CD4-positive, alpha-beta T cell treated with Interleukin-2 at 100 ng/mL for 4 hours (primary cell): ENCODE measurements at regions not wholly inside any gene's neighbourhood (a gene's known extent, or its start where the extent isn't known, plus 50 kb on each side); places are given as distances from the start of the nearest gene placed in this dataset.
"Not testable (repeated sequence)": the region's sequence is repeated elsewhere in the genome, so short reads cannot be mapped to it uniquely, and the experiment has no call there.

Experiments
- DNase-seq: peaks from one replicate; pipeline ENCODE4 v3.0.0-alpha.2; 2020; ENCODE audit warnings: low spot score

DNA sequence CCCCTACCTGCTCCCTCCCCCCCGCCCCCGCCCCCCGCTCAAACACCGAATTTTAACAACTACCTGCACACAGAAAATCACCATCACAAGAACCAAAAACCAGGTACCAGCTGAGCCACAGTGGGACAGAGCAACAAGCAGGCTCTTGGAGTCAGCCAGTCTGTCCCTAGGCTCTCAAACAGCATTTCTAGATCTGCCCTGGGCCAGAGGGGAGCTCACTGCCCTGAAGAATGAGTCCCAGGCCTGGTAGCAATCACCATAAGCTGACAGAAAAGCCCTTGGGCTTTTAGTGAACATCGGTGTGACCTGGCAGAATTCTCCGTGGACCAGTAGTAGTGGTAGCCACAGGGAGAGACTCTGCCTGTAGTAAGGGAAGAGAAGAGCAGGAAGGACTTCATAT is 58.3 kb downstream of the C11orf87 start:
- DNase-seq: no peak

DNA sequence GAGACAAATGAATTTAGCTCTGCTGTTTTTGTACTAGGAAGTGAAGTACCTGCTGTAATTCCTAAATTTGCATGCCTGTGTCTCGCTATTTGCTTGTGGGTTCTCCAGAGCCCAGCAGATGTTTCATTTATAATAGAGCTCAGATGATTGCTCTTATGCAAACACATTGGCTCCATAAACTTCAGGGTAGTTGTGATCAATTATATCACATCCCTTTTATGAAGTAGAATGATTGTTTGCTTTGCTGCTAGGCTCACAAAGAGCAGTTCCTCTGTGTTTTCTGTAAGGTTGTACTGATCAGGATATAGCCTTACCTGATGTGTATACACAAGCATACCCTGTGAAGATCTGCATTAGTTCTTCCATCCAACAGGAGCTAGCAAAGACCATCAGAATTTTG is 64.1 kb downstream of the C11orf87 start:
- DNase-seq: no peak

DNA sequence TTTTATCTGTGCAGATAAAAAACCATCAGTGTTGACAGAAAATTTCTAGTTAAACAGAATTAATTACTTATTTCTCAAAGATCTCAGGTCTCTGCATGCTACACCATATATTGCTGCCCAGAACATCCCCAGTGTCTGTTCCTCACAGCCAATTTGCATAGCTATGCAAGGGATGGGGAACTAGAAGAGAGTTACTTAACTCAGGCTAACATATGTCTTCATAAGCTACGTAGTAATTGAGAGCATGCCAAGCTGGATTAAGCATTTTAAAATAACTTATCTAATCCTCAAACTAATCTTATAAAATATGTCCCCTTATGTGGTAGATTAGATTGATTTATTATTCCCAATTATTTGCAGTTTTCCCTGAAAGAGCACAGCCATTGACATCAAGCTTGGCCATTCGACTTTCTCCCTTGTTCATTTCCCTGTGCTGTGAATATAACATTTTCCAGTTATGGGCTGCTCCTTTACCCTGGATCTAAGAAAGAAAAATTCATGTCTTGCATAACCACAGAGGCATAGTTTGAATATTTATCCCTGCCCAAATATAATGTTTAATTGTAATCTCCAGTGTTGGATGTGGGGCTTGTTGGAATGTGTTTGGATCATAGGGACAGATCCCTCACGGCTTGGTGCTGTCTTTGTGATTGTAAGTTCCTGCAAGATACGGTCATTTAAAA is 69.1 kb downstream of the C11orf87 start:
- no peak for DNase-seq

GRCh38 chr11:109506115-109506514 is 84.1 kb downstream of the C11orf87 start:
- no peak for DNase-seq

DNA sequence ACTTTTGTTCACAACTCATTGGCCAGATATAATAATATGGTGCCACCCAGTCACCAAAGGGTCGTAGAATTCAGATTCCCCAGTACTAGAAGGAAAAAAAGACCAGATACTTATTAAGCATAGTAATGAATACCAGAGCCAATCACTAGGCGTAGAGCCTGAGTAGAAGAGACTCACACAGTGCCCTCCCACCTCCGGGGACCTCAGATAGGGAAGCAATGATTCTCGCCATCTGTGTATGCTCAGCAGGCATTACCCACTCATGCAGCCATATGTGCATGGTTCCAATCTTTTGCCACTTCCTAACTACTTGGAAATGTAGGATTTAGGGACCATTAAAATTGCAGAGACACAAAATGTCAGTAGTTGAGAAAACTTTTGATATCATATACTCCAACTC is 85.3 kb downstream of the C11orf87 start:
- no peak for DNase-seq

- DNase-seq: no peak
These were observed 86.0 kb downstream of the C11orf87 start for GRCh38 chr11:109507836-109508561.

DNA sequence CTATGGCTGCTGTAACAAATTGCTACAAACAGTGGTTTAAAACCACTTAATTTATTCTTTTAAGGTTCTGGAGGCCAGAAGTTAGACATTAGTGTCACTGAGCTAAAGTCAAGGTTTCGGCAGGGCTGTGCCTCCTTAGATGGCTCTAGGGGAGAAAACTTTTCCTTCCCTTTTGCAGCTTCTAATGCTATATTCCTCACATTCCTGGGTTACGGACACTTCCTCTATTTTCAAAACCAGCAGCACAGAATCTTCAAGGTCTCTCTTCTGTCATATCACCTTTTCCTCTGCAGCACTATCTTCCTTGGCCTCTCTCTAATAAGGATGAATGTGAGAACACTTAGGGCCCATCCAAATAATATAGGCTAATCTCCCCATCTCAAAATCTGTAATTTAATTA is 87.0 kb downstream of the C11orf87 start:
- no peak for DNase-seq

- no peak for DNase-seq
These were observed 88.3 kb downstream of the C11orf87 start for GRCh38 chr11:109510316-109510715.

GRCh38 chr11:109511598-109511997 is 89.6 kb downstream of the C11orf87 start:
- no peak for DNase-seq

DNA sequence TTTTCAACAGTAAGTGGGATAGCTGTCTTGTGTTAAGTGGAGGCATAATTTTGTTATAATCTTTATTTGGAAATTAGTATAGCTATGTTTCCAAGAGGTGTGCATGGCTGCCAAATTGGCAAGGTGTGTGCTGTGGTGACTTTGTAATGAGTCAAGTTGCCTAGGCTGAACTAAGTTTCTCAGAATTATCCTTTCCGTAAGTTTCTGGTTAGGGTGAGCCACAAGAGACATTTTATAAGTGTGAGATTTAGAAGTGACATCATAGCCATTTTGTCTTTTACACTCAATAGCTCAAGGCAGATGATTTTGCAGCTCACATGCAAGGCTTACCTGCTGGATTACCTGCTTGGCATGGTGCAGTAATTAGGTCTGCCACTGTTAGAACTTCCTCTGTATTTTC is 90.3 kb downstream of the C11orf87 start:
- no peak for DNase-seq

DNA sequence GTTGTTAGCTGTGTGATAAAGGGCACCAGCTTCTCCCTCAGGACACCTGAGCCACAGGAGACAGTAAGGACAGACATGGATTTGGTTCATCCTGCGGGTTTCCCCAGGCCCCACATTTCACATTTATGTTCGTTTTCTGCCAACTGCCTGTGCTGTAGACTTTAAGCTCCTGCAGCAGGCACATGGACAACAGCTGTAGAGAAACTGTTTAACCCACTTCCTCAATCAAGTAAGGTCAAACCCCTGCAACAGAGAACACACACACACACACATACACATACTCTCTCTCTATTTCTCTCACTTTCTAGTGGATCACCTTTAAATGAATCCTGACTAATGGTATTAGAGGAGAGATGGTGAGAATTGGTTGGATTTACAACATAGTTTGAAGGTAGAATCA is 90.7 kb downstream of the C11orf87 start:
- no peak for DNase-seq

DNA sequence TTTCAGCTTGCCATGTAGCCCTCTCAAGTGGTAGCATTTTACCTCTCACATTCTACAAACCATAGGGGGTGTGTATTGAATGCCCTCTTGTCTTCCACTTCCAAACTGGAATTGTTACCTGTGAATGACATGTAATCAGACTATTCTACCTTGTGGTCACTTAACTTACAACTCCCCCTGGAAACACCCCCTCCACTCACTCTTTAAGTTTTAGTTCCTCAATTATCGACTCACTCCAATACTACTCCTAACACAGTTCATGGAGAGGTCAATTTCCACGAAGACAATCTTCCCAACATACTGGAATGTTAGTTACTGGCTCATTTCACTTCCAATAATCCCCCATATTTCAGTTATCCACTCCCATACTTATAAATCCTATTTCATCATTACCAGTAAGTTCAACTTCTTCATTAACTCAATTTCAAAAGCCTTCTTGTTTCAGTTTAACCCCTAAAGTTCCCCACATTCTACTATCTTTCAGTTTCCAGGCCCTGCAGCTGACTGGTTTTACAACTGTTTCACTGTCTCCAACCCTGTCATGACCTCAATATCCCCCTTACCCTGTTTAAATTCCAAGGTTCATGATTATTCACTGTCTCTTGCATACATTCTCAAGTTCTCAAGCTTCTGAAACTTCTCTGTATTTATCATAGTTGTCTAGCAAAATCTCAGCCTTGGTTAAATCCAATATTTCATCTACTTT is 92.5 kb downstream of the C11orf87 start:
- DNase-seq: no peak

GRCh38 chr11:109519253-109519652 is 97.3 kb downstream of the C11orf87 start:
- no peak for DNase-seq

- DNase-seq: no peak
These were observed 99.6 kb downstream of the C11orf87 start for GRCh38 chr11:109521571-109522086.

- DNase-seq: no peak
These were observed 100.2 kb downstream of the C11orf87 start for GRCh38 chr11:109522116-109522755.

DNA sequence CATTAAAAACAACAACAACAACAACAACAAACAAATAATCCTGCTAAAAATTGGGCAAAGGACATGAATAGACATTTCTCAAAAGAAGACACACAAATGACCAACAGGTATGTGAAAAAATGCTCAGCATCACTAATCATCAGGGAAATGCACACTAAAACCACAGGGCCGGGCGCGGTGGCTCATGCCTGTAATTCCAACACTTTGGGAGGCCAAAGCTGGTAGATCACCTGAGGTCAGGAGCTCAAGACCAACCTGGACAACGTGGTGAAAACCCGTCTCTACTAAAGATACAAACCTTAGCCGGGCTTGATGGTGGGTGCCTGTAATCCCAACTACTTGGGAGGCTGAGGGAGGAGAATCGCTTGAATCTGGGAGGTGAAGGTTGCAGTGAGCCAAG is 103.6 kb downstream of the C11orf87 start:
- not testable (repeated sequence) for DNase-seq

DNA sequence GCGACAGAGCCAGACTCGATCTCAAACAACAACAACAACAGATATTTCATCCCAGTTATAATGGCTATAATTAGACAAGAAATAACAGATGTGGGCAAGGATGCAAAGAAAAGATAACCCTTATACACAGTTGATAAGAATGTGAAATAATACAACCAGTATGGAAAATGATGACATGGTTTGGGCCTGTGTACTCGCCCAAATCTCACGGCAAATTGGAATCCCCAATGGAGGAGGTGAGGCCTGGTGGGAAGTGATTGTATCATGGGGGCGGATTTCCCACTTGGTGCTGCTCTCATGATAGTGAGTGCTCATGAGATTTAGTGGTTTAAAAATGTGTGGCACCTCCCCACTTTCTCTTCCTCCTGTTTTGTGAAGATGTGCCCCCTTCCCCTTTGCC is 104.1 kb downstream of the C11orf87 start:
- DNase-seq: no peak

GRCh38 chr11:109526931-109527330 is 104.9 kb downstream of the C11orf87 start:
- DNase-seq: no peak

DNA sequence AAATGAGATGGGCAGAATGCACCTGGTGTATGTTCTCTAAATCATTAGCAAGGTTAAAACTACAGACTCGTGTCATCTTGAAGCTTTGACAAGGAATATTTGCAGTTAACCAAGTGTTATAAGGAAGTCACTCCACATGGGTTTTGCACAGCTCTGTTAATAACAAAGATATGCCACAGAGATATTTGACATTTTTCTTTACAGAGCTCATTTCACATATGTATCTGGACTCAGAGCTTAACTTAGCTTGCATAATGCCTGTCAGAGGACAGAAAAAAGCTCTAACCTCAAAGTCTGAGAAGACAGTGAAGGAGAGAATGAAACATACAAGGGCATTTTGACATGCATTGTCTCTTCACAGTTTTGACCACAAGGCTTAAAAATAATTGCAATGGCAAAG is 105.5 kb downstream of the C11orf87 start:
- no peak for DNase-seq

- DNase-seq: no peak
These were observed 125.5 kb downstream of the C11orf87 start for GRCh38 chr11:109547356-109548027.

GRCh38 chr11:109552376-109552775 is 130.4 kb downstream of the C11orf87 start:
- no peak for DNase-seq

DNA sequence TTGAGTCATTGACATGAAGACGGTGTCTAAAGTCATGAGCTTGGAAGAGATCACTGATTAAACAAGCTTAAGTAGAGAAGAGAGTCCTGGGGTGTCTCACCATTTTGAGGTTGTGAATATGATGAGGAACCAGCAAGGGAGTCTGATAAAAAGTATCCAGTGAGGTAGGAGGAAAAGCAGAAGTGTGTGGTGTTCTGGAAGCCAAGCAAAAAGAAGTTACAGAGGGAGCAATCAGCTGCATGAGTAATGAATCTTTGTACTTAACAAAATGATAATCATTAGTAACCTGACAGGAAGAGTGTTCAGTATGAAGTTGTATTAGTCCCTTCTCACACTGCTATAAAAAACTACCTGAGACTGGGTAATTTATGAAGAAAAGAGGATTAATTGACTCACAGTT is 131.3 kb downstream of the C11orf87 start:
- DNase-seq: no peak
